AG09319 (cell line): ENCODE measurements at regions not wholly inside any gene's neighbourhood (a gene's known extent, or its start where the extent isn't known, plus 50 kb on each side); places are given as distances from the start of the nearest gene placed in this dataset.
"Not testable (repeated sequence)": the region's sequence is repeated elsewhere in the genome, so short reads cannot be mapped to it uniquely, and the experiment has no call there.

Experiments used
- DNase-seq: peaks from one replicate; pipeline ENCODE4 v3.0.0-alpha.2; 2010; ENCODE audit warnings: low read depth; ENCODE audit errors: extremely low read depth
- TF ChIP-seq, protein P1 (sequence below): IDR thresholded peaks from 2 replicates; pipeline ENCODE4 v1.5.1; 2011; ENCODE audit warnings: low read depth, mild to moderate bottlenecking, inconsistent platforms, low read length, moderate library complexity

DNA sequence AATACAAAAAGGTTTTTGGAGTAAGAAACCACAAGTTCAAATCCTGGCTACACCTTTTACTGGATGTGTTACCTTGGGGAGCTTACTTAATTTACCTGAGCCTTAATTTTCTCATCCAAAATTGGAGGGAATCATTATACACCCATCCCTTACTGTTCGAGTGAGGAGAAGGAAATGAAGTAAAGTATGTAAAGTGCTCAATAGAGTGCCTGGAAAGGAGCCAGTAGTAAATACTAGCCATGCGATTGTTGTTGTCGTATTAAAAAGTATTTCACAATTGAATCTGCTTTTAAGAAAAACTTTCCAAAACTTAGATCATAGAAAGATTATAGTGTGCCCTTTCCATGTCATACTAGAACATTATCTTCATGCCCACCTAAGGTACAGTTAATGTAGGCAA, 124.5 kb downstream of the ATXN3L start:
- no peak for DNase-seq
- TF ChIP-seq, protein P1, sequence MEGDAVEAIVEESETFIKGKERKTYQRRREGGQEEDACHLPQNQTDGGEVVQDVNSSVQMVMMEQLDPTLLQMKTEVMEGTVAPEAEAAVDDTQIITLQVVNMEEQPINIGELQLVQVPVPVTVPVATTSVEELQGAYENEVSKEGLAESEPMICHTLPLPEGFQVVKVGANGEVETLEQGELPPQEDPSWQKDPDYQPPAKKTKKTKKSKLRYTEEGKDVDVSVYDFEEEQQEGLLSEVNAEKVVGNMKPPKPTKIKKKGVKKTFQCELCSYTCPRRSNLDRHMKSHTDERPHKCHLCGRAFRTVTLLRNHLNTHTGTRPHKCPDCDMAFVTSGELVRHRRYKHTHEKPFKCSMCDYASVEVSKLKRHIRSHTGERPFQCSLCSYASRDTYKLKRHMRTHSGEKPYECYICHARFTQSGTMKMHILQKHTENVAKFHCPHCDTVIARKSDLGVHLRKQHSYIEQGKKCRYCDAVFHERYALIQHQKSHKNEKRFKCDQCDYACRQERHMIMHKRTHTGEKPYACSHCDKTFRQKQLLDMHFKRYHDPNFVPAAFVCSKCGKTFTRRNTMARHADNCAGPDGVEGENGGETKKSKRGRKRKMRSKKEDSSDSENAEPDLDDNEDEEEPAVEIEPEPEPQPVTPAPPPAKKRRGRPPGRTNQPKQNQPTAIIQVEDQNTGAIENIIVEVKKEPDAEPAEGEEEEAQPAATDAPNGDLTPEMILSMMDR, result no peak

DNA sequence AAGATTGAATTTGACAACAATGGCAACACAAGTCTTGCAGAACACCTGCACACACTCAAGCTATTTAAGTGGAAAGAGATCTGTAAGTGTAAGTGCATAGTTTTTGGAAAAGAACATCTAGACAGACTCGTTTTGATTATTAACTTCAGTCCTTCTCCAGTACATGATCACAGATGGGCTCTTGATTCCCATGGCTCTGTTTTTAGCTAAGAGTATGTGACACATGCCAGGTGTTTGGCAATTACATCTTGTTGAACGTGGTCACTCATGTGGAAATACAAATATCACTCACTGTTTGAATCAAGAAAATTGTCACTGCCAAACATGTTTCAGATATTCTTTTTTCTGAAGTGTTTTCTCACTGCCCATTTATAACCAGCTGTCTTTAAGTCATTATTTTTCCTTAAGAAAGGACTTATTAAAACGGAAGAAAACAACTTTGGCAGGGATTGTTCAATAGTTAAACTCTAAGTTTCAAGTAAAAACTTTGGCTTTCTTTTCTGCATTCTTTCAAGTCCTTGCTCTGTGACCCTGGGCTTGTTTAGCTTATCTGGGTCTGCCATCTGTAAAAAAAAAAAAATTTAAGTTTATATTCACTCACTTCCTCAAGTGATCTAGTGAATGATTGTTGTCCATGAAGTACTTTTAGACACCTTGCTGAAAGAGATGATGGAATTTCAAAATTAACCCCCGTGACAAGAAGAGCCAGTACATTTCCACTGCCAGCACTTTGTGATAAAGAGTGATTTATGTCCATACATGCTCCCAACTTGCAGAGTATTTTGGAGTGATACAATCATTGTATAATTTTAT, 125.4 kb downstream of the ATXN3L start:
- DNase-seq, result no peak
- TF ChIP-seq, protein P1, result no peak

DNA sequence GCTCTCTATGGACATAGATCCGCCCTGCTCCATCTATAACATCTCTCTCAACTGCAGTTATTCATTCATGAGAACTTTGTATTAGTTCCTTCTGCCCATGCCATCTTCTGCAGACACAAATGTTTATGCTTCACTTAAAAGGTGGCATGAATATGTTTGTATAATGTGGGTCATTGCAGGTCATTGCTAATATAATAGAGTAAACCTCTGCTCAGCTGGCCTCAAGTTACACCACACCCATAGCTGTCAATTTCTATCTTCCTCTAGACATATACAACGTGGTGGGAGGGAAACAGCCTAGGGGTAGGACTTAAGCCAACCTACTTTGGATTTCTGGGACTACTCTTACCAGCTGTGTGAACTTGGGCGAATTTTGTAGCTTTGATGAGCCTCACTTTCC, 129.8 kb downstream of the ATXN3L start:
- TF ChIP-seq, protein P1, result no peak

DNA sequence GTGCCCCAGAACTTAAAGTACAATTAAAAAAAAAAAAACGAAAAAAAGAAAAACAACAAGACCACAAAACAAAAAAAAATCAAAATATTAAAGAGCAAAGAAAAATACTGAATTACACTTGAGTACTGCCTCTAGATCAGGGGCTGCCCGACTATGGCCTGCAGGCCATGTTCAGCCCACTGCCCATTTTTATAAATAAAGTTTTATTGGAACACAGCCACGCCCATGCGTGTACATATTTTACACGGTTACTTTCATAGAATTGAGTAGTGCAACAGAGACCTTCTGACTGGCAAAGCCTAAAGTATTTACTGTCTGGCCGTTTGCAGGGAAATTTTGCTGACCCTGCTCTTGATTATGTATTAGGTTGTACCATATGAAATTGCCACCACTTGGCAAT, 130.5 kb downstream of the ATXN3L start:
- no peak for DNase-seq
- TF ChIP-seq, protein P1, result no peak

More for the DNA sequence above, 129.8 kb downstream of the ATXN3L start:
- DNase-seq, result no peak

DNA sequence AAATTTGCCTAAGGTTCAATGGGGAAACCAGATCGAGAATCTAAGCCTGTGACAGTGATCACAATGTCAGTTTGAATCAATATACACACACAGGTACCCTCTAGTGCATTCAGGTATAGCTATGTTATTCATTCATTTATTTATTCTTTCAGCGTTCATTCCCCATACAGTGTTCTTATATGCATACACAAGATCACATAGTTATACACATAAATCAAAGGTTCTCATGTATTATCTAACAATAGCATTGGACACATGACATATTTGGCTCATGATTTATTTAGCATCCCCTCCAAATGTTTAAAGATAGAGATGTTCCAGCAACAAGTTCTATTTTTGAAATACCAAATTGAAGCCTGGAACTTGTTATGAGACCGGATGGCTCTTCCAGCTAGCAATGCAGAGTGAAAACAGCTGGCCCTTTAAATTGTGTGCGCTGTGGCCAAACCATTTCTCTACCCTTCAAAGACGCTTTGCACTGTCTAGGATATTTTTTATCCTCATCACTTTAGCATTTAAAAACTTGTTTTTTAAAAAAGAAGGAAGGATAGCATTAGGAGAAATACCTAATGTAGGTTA, 131.0 kb downstream of the ATXN3L start:
- DNase-seq, result no peak
- TF ChIP-seq, protein P1, result no peak

DNA sequence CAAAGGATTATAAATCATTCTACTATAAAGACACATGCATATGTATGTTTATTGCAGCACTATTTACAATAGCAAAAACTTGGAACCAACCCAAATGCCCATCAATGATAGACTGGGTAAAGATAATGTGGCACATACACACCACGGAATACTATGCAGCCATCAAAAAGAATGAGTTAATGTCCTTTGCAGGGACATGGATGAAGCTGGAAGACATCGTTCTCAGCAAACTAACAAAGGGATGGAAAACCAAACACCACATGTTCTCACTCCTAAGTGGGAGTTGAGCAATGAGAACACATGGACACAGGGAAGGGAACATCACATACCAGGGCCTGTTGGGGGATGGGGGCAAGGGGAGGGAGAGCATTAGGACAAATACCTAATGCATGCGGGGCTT, 133.2 kb downstream of the ATXN3L start:
- DNase-seq, result not testable (repeated sequence)

DNA sequence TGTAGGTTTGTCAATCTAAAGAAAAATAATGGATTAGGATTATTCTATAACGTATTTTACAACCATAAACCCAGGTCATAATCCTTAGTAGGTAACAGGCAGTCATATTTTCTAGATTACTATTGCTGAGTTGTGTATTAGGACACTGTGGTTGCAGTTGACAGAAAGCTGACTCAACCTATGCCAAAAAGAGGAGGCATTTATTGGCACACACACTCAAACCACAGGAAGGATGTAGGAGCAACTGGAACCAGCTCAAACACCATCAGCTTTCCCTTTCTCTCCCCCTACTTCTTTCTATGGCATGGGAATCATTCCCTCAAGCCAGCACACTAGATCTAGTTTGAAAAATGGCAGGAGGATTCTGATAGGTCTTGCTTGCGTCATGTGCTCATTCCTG, 136.4 kb upstream of the FAM9C start:
- DNase-seq, result no peak
- TF ChIP-seq, protein P1, result no peak
